Hematopoietic multipotent progenitor cell treated with erythropoietin and hydrocortisone succinate and interleukin-3 and kit ligand, for 8 days (in vitro differentiated cells): ENCODE measurements at regions not wholly inside any gene's neighbourhood (a gene's known extent, or its start where the extent isn't known, plus 50 kb on each side); places are given as distances from the start of the nearest gene placed in this dataset.
"Not testable (repeated sequence)": the region's sequence is repeated elsewhere in the genome, so short reads cannot be mapped to it uniquely, and the experiment has no call there.

Experiments
- DNase-seq: peaks from one replicate; pipeline ENCODE4 v3.0.0-alpha.2; 2015

GRCh38 chr1:88462096-88462487 is 222.0 kb upstream of the PKN2 start:
- DNase-seq: no peak

GRCh38 chr1:88462488-88463261 is 221.4 kb upstream of the PKN2 start:
- DNase-seq: no peak

- DNase-seq: no peak
Measured at GRCh38 chr1:88463401-88463985, 220.6 kb upstream of the PKN2 start.

- no peak for DNase-seq
Measured at GRCh38 chr1:88466011-88466410, 218.1 kb upstream of the PKN2 start.

- no peak for DNase-seq
Measured at GRCh38 chr1:88466899-88467580, 217.0 kb upstream of the PKN2 start.

- no peak for DNase-seq
Measured at GRCh38 chr1:88472298-88472697, 211.8 kb upstream of the PKN2 start.

- DNase-seq: no peak
Measured at GRCh38 chr1:88472714-88473113, 211.4 kb upstream of the PKN2 start.

- no peak for DNase-seq
Measured at GRCh38 chr1:88474555-88475304, 209.3 kb upstream of the PKN2 start.

GRCh38 chr1:88484881-88485280 is 199.2 kb upstream of the PKN2 start:
- no peak for DNase-seq

GRCh38 chr1:88488237-88488636 is 195.8 kb upstream of the PKN2 start:
- DNase-seq: no peak

GRCh38 chr1:88490676-88491075 is 193.4 kb upstream of the PKN2 start:
- no peak for DNase-seq

- no peak for DNase-seq
Measured at GRCh38 chr1:88499671-88500070, 184.4 kb upstream of the PKN2 start.

- DNase-seq: no peak
Measured at GRCh38 chr1:88502886-88503285, 181.2 kb upstream of the PKN2 start.

GRCh38 chr1:88503646-88504045 is 180.4 kb upstream of the PKN2 start:
- DNase-seq: no peak

GRCh38 chr1:88504601-88505000 is 179.5 kb upstream of the PKN2 start:
- DNase-seq: no peak

GRCh38 chr1:88509379-88509778 is 174.7 kb upstream of the PKN2 start:
- DNase-seq: no peak

- DNase-seq: no peak
Measured at GRCh38 chr1:88514544-88515060, 169.5 kb upstream of the PKN2 start.

- DNase-seq: not testable (repeated sequence)
Measured at GRCh38 chr1:88517499-88517898, 166.6 kb upstream of the PKN2 start.

GRCh38 chr1:88519156-88519555 is 164.9 kb upstream of the PKN2 start:
- no peak for DNase-seq

GRCh38 chr1:88523854-88524528 is 160.1 kb upstream of the PKN2 start:
- no peak for DNase-seq

GRCh38 chr1:88526456-88526855 is 157.6 kb upstream of the PKN2 start:
- no peak for DNase-seq

GRCh38 chr1:88528792-88529191 is 155.3 kb upstream of the PKN2 start:
- DNase-seq: no peak

- no peak for DNase-seq
Measured at GRCh38 chr1:88529581-88529980, 154.5 kb upstream of the PKN2 start.
